ENCODE measurements at regions not wholly inside any gene's neighbourhood (a gene's known extent, or its start where the extent isn't known, plus 50 kb on each side); places are given as distances from the start of the nearest gene placed in this dataset.
A peak's percentile ranks its signal among the peaks of the same experiment; 100 is the strongest.

GRCh38 chr7:21084286-21084685 lies 297.6 kb upstream of the SP8 start:
- H3K4me3 ChIP-seq, result no peak overlapping the region
- no peak overlapping the region for H3K27ac ChIP-seq
- H3K27me3 ChIP-seq (replicated peaks; ENCODE audit: insufficient read depth), result no peaks in the 10 kb centered on the region
- 90% methylated on average over 7 of the region's 7 CpGs for WGBS
- intact Hi-C loops (cut with DNase I), result no loop called here
- TF ChIP-seq POLR2AphosphoS5 (IDR thresholded peaks at IDR 0.05) (no peak), POLR2A (IDR thresholded peaks at IDR 0.05) (no peak), CTCF (IDR thresholded peaks at IDR 0.05) (no peak)
- no peak for DNase-seq (ENCODE audit: low spot score)
- no peaks in the 10 kb centered on the region for H3K9me3 ChIP-seq
- H3K4me1 ChIP-seq (replicated peaks), result no peaks in the 10 kb centered on the region
- no peaks in the 10 kb centered on the region for H3K36me3 ChIP-seq

- H3K36me3 ChIP-seq, result no peaks in the 10 kb centered on the region
- H3K4me1 ChIP-seq (replicated peaks), result no peaks in the 10 kb centered on the region
- H3K27me3 ChIP-seq (replicated peaks; ENCODE audit: insufficient read depth), result no peaks in the 10 kb centered on the region
- no peak overlapping the region for H3K4me3 ChIP-seq
- DNase-seq (ENCODE audit: low spot score), result peak; percentile 78
- TF ChIP-seq POLR2A (IDR thresholded peaks at IDR 0.05), result no peak
- TF ChIP-seq POLR2AphosphoS5 (IDR thresholded peaks at IDR 0.05), result peak; percentile 72
- no peak for TF ChIP-seq CTCF (IDR thresholded peaks at IDR 0.05)
- H3K9me3 ChIP-seq, result no peaks in the 10 kb centered on the region
- intact Hi-C loops (cut with DNase I), result no loop called here
- H3K27ac ChIP-seq, result no peak overlapping the region
Measured at GRCh38 chr7:21086688-21087087, 300.0 kb upstream of the SP8 start.

GRCh38 chr7:21089653-21090052 lies 303.0 kb upstream of the SP8 start:
- no peak overlapping the region for H3K4me3 ChIP-seq
- H3K36me3 ChIP-seq, result no peaks in the 10 kb centered on the region
- 89% methylated on average over 4 of the region's 4 CpGs for WGBS
- TF ChIP-seq POLR2A (IDR thresholded peaks at IDR 0.05) (no peak), POLR2AphosphoS5 (IDR thresholded peaks at IDR 0.05) (no peak), CTCF (IDR thresholded peaks at IDR 0.05) (no peak)
- intact Hi-C loops (cut with DNase I), result no loop called here
- no peak for DNase-seq (ENCODE audit: low spot score)
- no peaks in the 10 kb centered on the region for H3K4me1 ChIP-seq (replicated peaks)
- H3K27me3 ChIP-seq (replicated peaks; ENCODE audit: insufficient read depth), result no peaks in the 10 kb centered on the region
- no peaks in the 10 kb centered on the region for H3K9me3 ChIP-seq
- no peak overlapping the region for H3K27ac ChIP-seq

- no peaks in the 10 kb centered on the region for H3K36me3 ChIP-seq
- H3K27me3 ChIP-seq (replicated peaks; ENCODE audit: insufficient read depth), result no peaks in the 10 kb centered on the region
- no peak for DNase-seq (ENCODE audit: low spot score)
- WGBS, result 57% methylated on average over 9 of the region's 9 CpGs
- H3K4me3 ChIP-seq, result no peak overlapping the region
- intact Hi-C loops (cut with DNase I), result no loop called here
- TF ChIP-seq CTCF (IDR thresholded peaks at IDR 0.05) (no peak), POLR2A (IDR thresholded peaks at IDR 0.05) (no peak), POLR2AphosphoS5 (IDR thresholded peaks at IDR 0.05) (no peak)
- no peak overlapping the region for H3K27ac ChIP-seq
- H3K9me3 ChIP-seq, result no peaks in the 10 kb centered on the region
- H3K4me1 ChIP-seq (replicated peaks), result no peaks in the 10 kb centered on the region
Measured at GRCh38 chr7:21092766-21093702, 306.3 kb upstream of the SP8 start.

- no peaks in the 10 kb centered on the region for H3K9me3 ChIP-seq
- H3K27ac ChIP-seq, result no peak overlapping the region
- intact Hi-C loops (cut with DNase I), result no loop called here
- H3K36me3 ChIP-seq, result no peaks in the 10 kb centered on the region
- H3K4me1 ChIP-seq (replicated peaks), result no peaks in the 10 kb centered on the region
- no peak overlapping the region for H3K4me3 ChIP-seq
- no peaks in the 10 kb centered on the region for H3K27me3 ChIP-seq (replicated peaks; ENCODE audit: insufficient read depth)
- TF ChIP-seq POLR2AphosphoS5 (IDR thresholded peaks at IDR 0.05) (no peak), CTCF (IDR thresholded peaks at IDR 0.05) (no peak), POLR2A (IDR thresholded peaks at IDR 0.05) (no peak)
- no peak for DNase-seq (ENCODE audit: low spot score)
Measured at GRCh38 chr7:21094589-21094988, 307.9 kb upstream of the SP8 start.
